Pancreas (tissue), 10 donors: ENCODE measurements at regions not wholly inside any gene's neighbourhood (a gene's known extent, or its start where the extent isn't known, plus 50 kb on each side); places are given as distances from the start of the nearest gene placed in this dataset.

ENCODE experiments used
- ATAC-seq, 4 donors: fragments of 200-7000 bp; cut with Tn5 transposase; one replicate each; pipeline versions ENCODE4 v1.8.0 to v1.9.1; 2020; ENCODE audit warnings: mild to moderate bottlenecking in 4 of 4, moderate library complexity in 4 of 4
- DNase-seq, 6 donors: peaks; one replicate each; pipeline ENCODE4 v3.0.0-alpha.2; 2020
- FAIRE-seq: peaks from 2 replicates; lab custom pipeline; 2012; peaks lifted over from hg19 to GRCh38; lab: Jason Lieb, UNC
- H3K27ac ChIP-seq, 4 donors: fragments of 200-600 bp; sonication (generic); 1 replicate in 3 of 4; 2 replicates in 1 of 4; pipeline versions ENCODE4 v1.5.0 to v1.8.0; 2020
- H3K27me3 ChIP-seq, 4 donors: fragments of 200-600 bp; one replicate each; pipeline ENCODE4 v1.8.0; 2021
- H3K36me3 ChIP-seq, 3 donors: fragments of 200-600 bp; sonication (generic) in 1 of 3; one replicate each; pipeline versions ENCODE4 v1.5.0 to v1.8.0; 2020 to 2021
- H3K4me1 ChIP-seq, 3 donors: fragments of 200-600 bp; one replicate each; pipeline ENCODE4 v1.8.0; 2021
- H3K4me3 ChIP-seq, 4 donors: fragments of 200-600 bp; sonication (generic) in 2 of 4; one replicate each; pipeline versions ENCODE4 v1.5.0 to v1.8.0; 2020 to 2021
- H3K9me3 ChIP-seq, 4 donors: fragments of 200-600 bp; one replicate each; pipeline ENCODE4 v1.8.0; 2021
- WGBS, 2 donors: extraction: QIAGEN DNeasy Blood & Tissue Kit; methylation state at CpG; one replicate each; pipeline ENCODE4 v1.1.7; 2013; 5-methylcytosine and 5-hydroxymethylcytosine counted together
- intact Hi-C, 3 donors: fragments of 100-400 bp; cut with DNase I; formaldehyde crosslinking; loops; one replicate each; pipeline versions ENCODE4 v1.11.1 to v1.14.2; 2022
- TF ChIP-seq, protein P1 (sequence below), 4 donors: fragments of 200-600 bp; sonication (generic) in 3 of 4; IDR thresholded peaks; one replicate each; pipeline versions ENCODE4 v1.5.0 to v1.8.0; 2021; ENCODE audit warnings: antibody characterized with exemption in 4 of 4
- donor health status: healthy with polysubstance abuse.
- donor health status: DM: no; HTN: no; CAD: no; lungs with moderate emphysema.
- donor health status: DM: no; HTN: no; CAD: no.
- donor health status: control.
- donor health status: control.
- donor health status: Bipolar disorder and iron deficiency.
- donor health status: DM: yes; HTN: yes; CAD: no.
- donor health status: DM: no; HTN: no; CAD: no.
- donor health status: DM: no; HTN: no; CAD: no.
- donor health status: DM: yes; HTN: yes; CAD: no.

DNA sequence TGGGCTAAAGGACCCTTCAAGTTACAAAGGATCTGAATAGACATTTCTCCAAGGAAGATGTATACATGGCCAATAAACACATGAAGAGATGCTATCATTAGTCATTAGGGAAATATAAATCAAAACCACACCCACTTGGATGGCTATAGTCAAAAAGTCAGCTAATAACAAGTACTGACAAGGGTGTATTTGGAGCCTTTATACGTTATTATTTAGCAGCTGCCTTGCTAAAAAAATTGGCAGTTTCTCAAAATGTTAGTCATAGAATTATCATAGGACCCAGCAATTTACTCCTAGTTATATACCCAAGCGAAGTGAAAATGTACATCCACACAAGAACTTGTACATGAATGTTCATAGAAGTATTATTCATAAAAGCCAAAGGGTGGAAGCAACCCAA is 112.7 kb upstream of the DUSP21 start:
- Histone ChIP-seq H3K36me3 (no peaks in the 10 kb centered on the region), H3K27ac (no peak overlapping the region), H3K4me3 (no peak overlapping the region), H3K4me1 (no peaks in the 10 kb centered on the region), H3K9me3 (no peaks in the 10 kb centered on the region), H3K27me3 (no peaks in the 10 kb centered on the region)
- ATAC-seq (no peak), FAIRE-seq (no peak), DNase-seq (no peak)
- intact Hi-C loops, result no loop called here
- TF ChIP-seq, protein P1, sequence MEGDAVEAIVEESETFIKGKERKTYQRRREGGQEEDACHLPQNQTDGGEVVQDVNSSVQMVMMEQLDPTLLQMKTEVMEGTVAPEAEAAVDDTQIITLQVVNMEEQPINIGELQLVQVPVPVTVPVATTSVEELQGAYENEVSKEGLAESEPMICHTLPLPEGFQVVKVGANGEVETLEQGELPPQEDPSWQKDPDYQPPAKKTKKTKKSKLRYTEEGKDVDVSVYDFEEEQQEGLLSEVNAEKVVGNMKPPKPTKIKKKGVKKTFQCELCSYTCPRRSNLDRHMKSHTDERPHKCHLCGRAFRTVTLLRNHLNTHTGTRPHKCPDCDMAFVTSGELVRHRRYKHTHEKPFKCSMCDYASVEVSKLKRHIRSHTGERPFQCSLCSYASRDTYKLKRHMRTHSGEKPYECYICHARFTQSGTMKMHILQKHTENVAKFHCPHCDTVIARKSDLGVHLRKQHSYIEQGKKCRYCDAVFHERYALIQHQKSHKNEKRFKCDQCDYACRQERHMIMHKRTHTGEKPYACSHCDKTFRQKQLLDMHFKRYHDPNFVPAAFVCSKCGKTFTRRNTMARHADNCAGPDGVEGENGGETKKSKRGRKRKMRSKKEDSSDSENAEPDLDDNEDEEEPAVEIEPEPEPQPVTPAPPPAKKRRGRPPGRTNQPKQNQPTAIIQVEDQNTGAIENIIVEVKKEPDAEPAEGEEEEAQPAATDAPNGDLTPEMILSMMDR (IDR thresholded peaks at IDR 0.05), result no peak
- 44 to 60% methylated on average over 2 of the region's 2 CpGs for WGBS, 2 donors

DNA sequence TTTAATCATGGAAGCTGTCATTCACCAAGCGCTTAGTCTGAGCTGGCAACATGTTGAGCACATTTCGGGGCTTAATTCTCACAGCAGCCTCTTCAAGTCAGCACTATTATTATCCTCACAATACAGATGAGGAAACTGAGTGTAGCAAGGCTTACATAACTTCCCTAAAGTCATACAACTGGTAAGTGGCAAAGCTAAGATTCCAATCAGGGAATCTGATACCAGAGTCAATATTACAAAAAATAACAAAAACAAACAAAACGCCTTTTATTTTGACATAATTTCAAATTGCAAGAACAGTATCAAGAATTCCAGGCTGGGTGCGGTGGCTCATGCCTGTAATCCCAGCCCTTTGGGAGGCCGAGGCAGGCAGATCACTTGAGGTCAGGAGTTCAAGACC is 120.4 kb upstream of the DUSP21 start:
- Histone ChIP-seq H3K27me3 (no peaks in the 10 kb centered on the region), H3K4me3 (no peak overlapping the region), H3K27ac (no peak overlapping the region), H3K9me3 (no peaks in the 10 kb centered on the region), H3K36me3 (no peaks in the 10 kb centered on the region), H3K4me1 (no peaks in the 10 kb centered on the region)
- TF ChIP-seq, protein P1 (IDR thresholded peaks at IDR 0.05), result no peak
- intact Hi-C loops, result no loop called here
- DNase-seq (no peak), ATAC-seq (no peak), FAIRE-seq (no peak)
- WGBS, 2 donors, result 82 to 87% methylated on average over 5 of the region's 5 CpGs

DNA sequence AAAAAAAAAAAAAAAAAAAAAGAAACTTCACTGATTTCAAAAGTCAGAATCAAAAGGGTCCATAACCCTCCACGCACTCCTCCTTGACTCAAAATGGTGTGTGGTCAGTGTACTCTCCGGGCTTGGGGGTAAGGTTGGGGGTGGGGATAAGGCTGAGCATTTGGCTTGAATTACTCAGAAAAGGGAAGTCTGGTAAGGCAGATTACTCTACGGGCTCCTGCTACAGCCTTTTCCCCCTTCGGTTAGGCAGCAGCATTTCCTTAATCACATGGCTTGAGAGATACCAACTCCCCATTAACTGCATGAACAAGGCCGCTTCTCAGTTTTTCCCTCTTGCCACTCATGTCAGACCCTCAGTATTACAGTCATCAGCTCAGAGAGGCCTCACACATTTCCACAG is 135.4 kb upstream of the DUSP21 start:
- H3K4me3 ChIP-seq, result no peak overlapping the region
- WGBS, 2 donors, result 88 to 95% methylated on average over 5 of the region's 5 CpGs
- DNase-seq, result no peak
- FAIRE-seq, result no peak
- H3K36me3 ChIP-seq, result no peaks in the 10 kb centered on the region
- H3K4me1 ChIP-seq, result no peaks in the 10 kb centered on the region
- TF ChIP-seq, protein P1 (IDR thresholded peaks at IDR 0.05), result no peak
- no peak overlapping the region for H3K27ac ChIP-seq
- no peaks in the 10 kb centered on the region for H3K27me3 ChIP-seq
- H3K9me3 ChIP-seq, result no peaks in the 10 kb centered on the region
- intact Hi-C loops, result no loop called here
- ATAC-seq, result no peak

DNA sequence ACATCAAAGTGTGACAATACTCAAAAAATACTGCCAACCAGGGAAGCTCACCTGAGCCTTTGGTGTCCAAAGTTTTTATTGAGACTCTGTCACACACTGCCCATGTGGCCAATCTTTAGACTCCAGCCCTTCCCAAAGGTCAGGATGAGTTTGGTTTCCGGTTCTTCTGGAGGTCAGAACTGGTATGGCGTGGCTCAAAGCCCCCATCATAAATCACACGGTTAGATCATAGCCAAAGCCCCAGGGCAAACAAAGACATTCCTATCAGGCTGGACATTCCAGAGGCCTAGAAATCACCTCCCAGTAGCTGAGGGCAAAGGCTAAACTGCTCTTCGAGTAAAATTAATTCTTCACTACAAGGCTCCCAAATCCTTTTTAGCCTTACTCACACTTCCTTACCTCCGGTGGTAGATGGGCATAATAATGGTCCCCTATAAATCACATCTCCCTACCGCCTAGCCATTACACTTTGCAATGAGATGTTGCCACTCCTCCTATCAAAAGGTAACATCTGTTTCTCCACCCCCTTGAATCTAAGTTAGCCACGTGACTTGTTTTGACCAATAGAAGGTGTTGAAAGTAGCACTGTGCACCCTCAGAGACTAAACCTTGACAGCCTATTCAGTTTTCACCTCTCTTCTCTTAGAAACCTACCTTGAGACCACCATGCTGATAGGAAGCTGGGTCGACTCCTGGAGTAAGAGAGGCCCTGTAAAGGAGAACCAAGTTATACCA is 137.8 kb upstream of the DUSP21 start:
- WGBS, 2 donors, result 56 to 57% methylated on average over 8 of the region's 8 CpGs
- peak in 1 of 6 donors; percentile 14 for DNase-seq
- Histone ChIP-seq H3K4me1 (no peaks in the 10 kb centered on the region), H3K9me3 (no peaks in the 10 kb centered on the region), H3K4me3 (no peak overlapping the region), H3K27me3 (no peaks in the 10 kb centered on the region), H3K36me3 (no peaks in the 10 kb centered on the region), H3K27ac (no peak overlapping the region)
- intact Hi-C loops, result no loop called here
- FAIRE-seq, result no peak
- ATAC-seq, result peak in 2 of 4 donors; percentile 55 to 65
- TF ChIP-seq, protein P1 (IDR thresholded peaks at IDR 0.05), result no peak

DNA sequence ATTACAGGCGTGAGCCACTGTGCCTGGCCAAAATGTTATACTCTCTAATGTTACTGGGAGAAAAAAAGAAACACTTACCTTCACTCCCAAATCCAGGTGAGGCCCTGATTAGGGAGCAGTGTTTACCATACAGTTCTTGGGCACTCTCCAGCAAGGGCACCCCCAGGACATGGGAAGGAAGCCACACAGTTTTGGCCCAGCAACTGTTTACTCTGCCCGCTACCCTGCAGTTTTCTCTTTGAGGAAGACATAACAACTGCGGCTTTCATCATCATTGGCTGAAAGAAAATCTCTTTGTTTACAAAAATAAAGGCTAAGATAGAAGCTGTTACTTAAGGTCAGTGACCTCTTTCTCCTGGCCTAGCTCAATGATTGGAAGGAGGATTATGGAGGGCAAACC is 145.5 kb upstream of the DUSP21 start:
- no peak for FAIRE-seq
- H3K9me3 ChIP-seq, result no peaks in the 10 kb centered on the region
- H3K4me3 ChIP-seq, result no peak overlapping the region
- H3K4me1 ChIP-seq, result peaks cover 0 to 4% (median 0%) of the 10 kb centered on the region in 3 donors
- TF ChIP-seq, protein P1 (IDR thresholded peaks at IDR 0.05), result no peak
- WGBS, 2 donors, result 16 to 32% methylated on average over 3 of the region's 3 CpGs
- DNase-seq, result peak in 3 of 6 donors; percentile 26 to 43 (median 36)
- no peak overlapping the region for H3K27ac ChIP-seq
- H3K27me3 ChIP-seq, result no peaks in the 10 kb centered on the region
- intact Hi-C loops, result no loop called here
- ATAC-seq, result peak; percentile 40 to 95 (median 79)
- H3K36me3 ChIP-seq, result no peaks in the 10 kb centered on the region
